Activated CD8-positive, alpha-beta T cell treated with anti-CD3 and anti-CD28 coated beads for 36 hours (primary cell): ENCODE measurements at regions not wholly inside any gene's neighbourhood (a gene's known extent, or its start where the extent isn't known, plus 50 kb on each side); places are given as distances from the start of the nearest gene placed in this dataset.

Source experiments
- ATAC-seq: fragments of 200-7000 bp; cut with Tn5 transposase; one replicate; pipeline ENCODE4 v1.10.0; 2021; ENCODE audit warnings: mild to moderate bottlenecking, moderate library complexity
- CTCF ChIA-PET: fragments of 350-600 bp; sonication (Branson Sonifier 250); formaldehyde crosslinking; loops from one replicate; lab custom pipeline; 2021; ENCODE audit warnings: antibody characterized with exemption; lab: Charles Lee
- POLR2A ChIA-PET: fragments of 350-600 bp; sonication (Branson Sonifier 250); formaldehyde crosslinking; loops from one replicate; lab custom pipeline; 2021; ENCODE audit warnings: antibody characterized with exemption; lab: Charles Lee
- DNase-seq: peaks from one replicate; pipeline ENCODE4 v3.0.0-alpha.2; 2020
- H3K27ac Mint-ChIP-seq: one replicate; pipeline ENCODE4 v1.8.0; 2021; ENCODE audit warnings: mild to moderate bottlenecking, mixed read lengths
- H3K27me3 Mint-ChIP-seq: one replicate; pipeline ENCODE4 v1.8.0; 2021; ENCODE audit warnings: mixed read lengths
- H3K36me3 Mint-ChIP-seq: one replicate; pipeline ENCODE4 v1.8.0; 2021; ENCODE audit warnings: low read depth, mixed read lengths
- H3K4me1 Mint-ChIP-seq: one replicate; pipeline ENCODE4 v1.8.0; 2021; ENCODE audit warnings: low read depth, mixed read lengths
- H3K4me3 Mint-ChIP-seq: one replicate; pipeline ENCODE4 v1.8.0; 2021; ENCODE audit warnings: mild to moderate bottlenecking, moderate library complexity, mixed read lengths
- H3K9me3 Mint-ChIP-seq: one replicate; pipeline ENCODE4 v1.8.0; 2021; ENCODE audit warnings: mixed read lengths
- intact Hi-C: fragments of 100-400 bp; cut with micrococcal nuclease; formaldehyde crosslinking; loops from one replicate; pipeline ENCODE4 v1.10.0; 2022
- TF ChIP-seq, protein P1 (sequence below): fragments of 200-600 bp; IDR thresholded peaks from one replicate; pipeline ENCODE4 v1.8.0; 2022; ENCODE audit warnings: antibody characterized with exemption, mild to moderate bottlenecking

DNA sequence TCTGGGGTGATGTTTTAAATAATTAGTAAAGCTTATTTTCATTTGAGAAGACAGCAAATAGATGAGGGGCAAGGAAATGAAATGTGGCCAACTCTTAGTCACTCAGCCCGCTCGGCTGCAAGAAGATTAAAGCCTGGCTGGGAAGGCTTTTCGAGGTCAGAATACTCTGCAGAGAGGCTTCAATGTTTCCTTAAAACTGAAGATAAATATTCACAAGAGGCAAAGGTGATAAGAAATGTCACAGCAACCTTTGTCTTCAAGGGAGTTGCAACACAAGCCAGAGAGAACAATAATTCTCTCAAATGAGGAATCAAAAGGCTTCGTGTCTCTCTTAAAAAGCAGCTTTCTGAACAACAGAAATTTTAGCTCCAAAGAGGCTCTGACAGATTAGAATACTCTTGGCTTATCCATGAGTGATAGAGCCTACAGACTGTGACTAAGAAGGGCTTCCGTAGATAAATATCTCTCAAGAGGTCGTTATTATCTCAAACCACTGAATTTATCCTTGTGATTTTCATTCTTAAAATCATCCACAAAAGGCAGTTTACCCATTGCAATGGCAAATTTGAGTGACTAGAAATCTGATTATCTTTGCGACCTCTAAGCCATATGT, 92.5 kb downstream of the KLF6 start:
- intact Hi-C loops: no loop called here
- Mint-ChIP-seq H3K9me3 (no peaks in the 10 kb centered on the region), H3K4me1 (peaks cover 15% of the 10 kb centered on the region), H3K36me3 (no peaks in the 10 kb centered on the region), H3K27ac (no peak overlapping the region), H3K27me3 (peaks cover 7% of the 10 kb centered on the region), H3K4me3 (no peak overlapping the region)
- ATAC-seq (no peak), DNase-seq (no peak)
- POLR2A ChIA-PET: no interaction called here
- CTCF ChIA-PET: no interaction called here
- TF ChIP-seq, protein P1, sequence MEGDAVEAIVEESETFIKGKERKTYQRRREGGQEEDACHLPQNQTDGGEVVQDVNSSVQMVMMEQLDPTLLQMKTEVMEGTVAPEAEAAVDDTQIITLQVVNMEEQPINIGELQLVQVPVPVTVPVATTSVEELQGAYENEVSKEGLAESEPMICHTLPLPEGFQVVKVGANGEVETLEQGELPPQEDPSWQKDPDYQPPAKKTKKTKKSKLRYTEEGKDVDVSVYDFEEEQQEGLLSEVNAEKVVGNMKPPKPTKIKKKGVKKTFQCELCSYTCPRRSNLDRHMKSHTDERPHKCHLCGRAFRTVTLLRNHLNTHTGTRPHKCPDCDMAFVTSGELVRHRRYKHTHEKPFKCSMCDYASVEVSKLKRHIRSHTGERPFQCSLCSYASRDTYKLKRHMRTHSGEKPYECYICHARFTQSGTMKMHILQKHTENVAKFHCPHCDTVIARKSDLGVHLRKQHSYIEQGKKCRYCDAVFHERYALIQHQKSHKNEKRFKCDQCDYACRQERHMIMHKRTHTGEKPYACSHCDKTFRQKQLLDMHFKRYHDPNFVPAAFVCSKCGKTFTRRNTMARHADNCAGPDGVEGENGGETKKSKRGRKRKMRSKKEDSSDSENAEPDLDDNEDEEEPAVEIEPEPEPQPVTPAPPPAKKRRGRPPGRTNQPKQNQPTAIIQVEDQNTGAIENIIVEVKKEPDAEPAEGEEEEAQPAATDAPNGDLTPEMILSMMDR: no peak

DNA sequence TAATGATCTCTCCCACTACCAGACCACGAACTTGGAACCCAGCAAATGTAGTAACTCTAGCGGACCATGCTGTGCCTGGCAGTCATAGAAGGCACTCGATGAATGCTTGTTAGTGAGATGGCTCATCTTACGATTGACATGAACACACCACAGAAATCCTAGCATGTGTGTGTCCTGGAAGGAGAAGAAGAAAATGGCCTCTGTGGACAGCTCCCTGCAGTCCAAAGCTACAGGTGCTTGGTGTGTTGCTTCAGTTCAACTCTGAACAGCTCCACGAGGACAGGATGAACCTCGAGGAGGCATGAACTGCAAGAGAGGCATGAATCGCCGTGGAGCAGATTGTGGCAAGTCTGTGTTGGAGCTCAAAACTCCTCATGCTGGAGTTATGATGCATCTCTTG, 93.5 kb downstream of the KLF6 start:
- H3K36me3 Mint-ChIP-seq: no peaks in the 10 kb centered on the region
- intact Hi-C loops: no loop called here
- TF ChIP-seq, protein P1: no peak
- H3K9me3 Mint-ChIP-seq: no peaks in the 10 kb centered on the region
- POLR2A ChIA-PET: no interaction called here
- H3K27me3 Mint-ChIP-seq: peaks cover 4% of the 10 kb centered on the region
- H3K4me3 Mint-ChIP-seq: no peak overlapping the region
- DNase-seq (no peak), ATAC-seq (no peak)
- H3K4me1 Mint-ChIP-seq: peaks cover 15% of the 10 kb centered on the region
- CTCF ChIA-PET: interaction anchor here (1.4 kb wide), 1 partner anchor 10 kb away, joined by 4 read pairs; no protein-coding TSS in a partner anchor
- H3K27ac Mint-ChIP-seq: no peak overlapping the region

DNA sequence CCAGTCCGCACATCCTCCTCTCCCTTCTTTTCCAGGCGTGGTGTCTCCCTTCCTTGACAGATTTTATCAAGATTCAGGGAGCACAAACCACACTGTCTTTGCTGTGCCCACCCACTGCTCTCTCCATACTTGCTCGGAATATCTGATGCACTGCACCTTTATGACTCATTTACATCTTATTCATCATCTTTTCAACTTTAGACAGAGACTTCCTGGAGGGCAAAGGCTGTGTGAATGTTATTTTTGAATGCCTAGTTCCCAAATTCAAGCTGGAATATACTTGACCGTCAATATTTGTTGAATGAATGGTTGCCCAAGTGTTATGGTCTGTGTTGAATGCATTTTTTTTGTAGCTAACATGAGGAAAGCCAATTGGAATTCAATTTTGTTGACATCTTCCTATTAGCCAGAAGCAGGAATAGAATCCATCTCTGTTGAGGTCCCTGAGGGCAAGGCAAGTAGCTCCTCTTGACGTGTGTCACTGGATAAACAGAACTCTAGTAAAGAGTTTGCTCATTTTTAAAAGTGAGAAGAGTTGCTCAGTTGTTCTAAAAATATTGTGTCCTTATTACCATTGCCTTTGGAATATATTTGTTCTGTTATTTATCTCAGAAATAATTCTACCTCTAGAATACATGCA, 95.0 kb downstream of the KLF6 start:
- DNase-seq (peak; percentile 30), ATAC-seq (no peak)
- Mint-ChIP-seq H3K27ac (peak overlapping the region; percentile 35), H3K9me3 (no peaks in the 10 kb centered on the region), H3K36me3 (no peaks in the 10 kb centered on the region), H3K4me3 (no peak overlapping the region), H3K4me1 (peaks cover 16% of the 10 kb centered on the region), H3K27me3 (peaks cover 1% of the 10 kb centered on the region)
- intact Hi-C loops: no loop called here
- TF ChIP-seq, protein P1: no peak
- ChIA-PET POLR2A (no interaction called here), CTCF (interaction anchor here (0.8 to 1.4 kb wide), 2 partner anchors 12 to 13 kb away, joined by 3 to 4 read pairs; no protein-coding TSS in a partner anchor)

DNA sequence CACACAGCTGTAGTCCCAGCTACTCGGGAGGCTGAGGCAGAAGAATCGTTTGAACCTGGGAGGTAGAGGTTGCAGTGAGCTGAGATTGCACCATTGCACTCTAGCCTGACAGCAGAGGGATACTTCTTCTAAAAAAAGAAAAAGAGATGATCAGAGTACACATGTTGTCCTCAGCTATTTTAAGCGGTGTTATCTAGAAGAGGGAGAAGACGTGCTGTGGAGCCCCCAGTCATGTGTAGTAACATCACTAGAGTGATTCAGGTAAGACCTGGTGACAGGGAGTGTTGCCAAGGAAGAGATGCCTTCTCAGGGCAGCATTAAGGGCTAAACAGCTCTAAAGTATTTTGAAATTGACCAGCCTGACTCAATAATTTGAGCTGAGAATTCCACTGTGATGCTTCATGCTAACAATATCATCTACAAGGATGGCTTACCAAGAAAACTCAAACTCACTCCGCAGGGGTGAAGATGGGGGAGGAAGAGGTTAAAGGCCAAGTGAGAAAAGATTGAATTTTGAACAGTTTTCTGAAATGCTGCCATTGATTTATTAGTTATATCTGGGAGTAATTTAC, 97.4 kb downstream of the KLF6 start:
- ChIA-PET CTCF (interaction anchor here (0.9 kb wide), 1 partner anchor 79 kb away, joined by 3 read pairs; no protein-coding TSS in a partner anchor), POLR2A (no interaction called here)
- Mint-ChIP-seq H3K4me1 (peaks cover 21% of the 10 kb centered on the region), H3K4me3 (no peak overlapping the region), H3K9me3 (no peaks in the 10 kb centered on the region), H3K36me3 (no peaks in the 10 kb centered on the region), H3K27ac (no peak overlapping the region), H3K27me3 (no peaks in the 10 kb centered on the region)
- ATAC-seq: no peak
- intact Hi-C loops: no loop called here
- no peak for DNase-seq
- TF ChIP-seq, protein P1: no peak

DNA sequence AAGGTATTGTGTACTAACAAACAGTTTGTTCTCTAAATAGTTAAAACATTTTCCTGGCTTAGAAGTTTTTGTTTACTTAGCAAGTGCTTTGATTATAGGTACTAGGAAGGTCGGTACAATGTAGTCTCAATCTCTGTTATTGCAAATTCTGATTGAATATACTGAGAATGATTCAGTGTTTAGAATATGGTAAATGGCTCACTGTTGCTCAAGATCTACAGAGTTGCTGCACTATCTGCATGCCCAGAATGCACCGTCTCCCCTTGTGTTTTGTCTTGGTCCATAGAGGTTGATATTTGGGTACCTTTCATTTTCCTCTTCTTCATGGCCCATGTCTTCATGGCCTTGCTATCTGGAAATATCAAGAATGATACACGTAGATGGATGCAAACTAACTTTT, 99.6 kb downstream of the KLF6 start:
- peaks cover 20% of the 10 kb centered on the region for H3K4me1 Mint-ChIP-seq
- intact Hi-C loops: no loop called here
- H3K4me3 Mint-ChIP-seq: no peak overlapping the region
- TF ChIP-seq, protein P1: no peak
- no peaks in the 10 kb centered on the region for H3K36me3 Mint-ChIP-seq
- DNase-seq (no peak), ATAC-seq (no peak)
- POLR2A ChIA-PET: no interaction called here
- H3K9me3 Mint-ChIP-seq: no peaks in the 10 kb centered on the region
- no peak overlapping the region for H3K27ac Mint-ChIP-seq
- CTCF ChIA-PET: no interaction called here
- H3K27me3 Mint-ChIP-seq: no peaks in the 10 kb centered on the region
